Upper lobe of left lung (tissue), 4 donors: ENCODE measurements at regions not wholly inside any gene's neighbourhood (a gene's known extent, or its start where the extent isn't known, plus 50 kb on each side); places are given as distances from the start of the nearest gene placed in this dataset.

Source experiments
- EP300 ChIP-seq, 4 donors: sonication (generic); formaldehyde crosslinking; IDR thresholded peaks; one replicate each; pipeline ENCODE4 v1.5.1; 2017; ENCODE audit warnings: antibody characterized with exemption in 4 of 4, control low read depth in 2 of 4
- POLR2A ChIP-seq, 4 donors: fragments of 450-650 bp; IDR thresholded peaks; one replicate each; pipeline ENCODE4 v1.5.1; 2016 to 2017; ENCODE audit warnings: antibody characterized with exemption in 4 of 4, mild to moderate bottlenecking in 2 of 4
- POLR2AphosphoS5 ChIP-seq, 2 donors: sonication (generic); formaldehyde crosslinking; IDR thresholded peaks; one replicate each; pipeline ENCODE4 v1.5.1; 2017; ENCODE audit warnings: antibody characterized with exemption in 2 of 2
- TF ChIP-seq, protein P1 (sequence below), 6 experiments: fragments of 450-650 bp in 4 of 6; fragments of 200-600 bp in 2 of 6; sonication (generic) in 2 of 6; IDR thresholded peaks; one replicate each; pipeline ENCODE4 v1.5.1; 2016 to 2019; ENCODE audit warnings: antibody characterized with exemption in 6 of 6

GRCh38 chr6:6744551-6744950, 156.0 kb downstream of the LY86 start:
- TF ChIP-seq EP300 (IDR thresholded peaks at IDR 0.05) (no peak), POLR2A (IDR thresholded peaks at IDR 0.05) (no peak), POLR2AphosphoS5 (IDR thresholded peaks at IDR 0.05) (no peak)
- TF ChIP-seq, protein P1, sequence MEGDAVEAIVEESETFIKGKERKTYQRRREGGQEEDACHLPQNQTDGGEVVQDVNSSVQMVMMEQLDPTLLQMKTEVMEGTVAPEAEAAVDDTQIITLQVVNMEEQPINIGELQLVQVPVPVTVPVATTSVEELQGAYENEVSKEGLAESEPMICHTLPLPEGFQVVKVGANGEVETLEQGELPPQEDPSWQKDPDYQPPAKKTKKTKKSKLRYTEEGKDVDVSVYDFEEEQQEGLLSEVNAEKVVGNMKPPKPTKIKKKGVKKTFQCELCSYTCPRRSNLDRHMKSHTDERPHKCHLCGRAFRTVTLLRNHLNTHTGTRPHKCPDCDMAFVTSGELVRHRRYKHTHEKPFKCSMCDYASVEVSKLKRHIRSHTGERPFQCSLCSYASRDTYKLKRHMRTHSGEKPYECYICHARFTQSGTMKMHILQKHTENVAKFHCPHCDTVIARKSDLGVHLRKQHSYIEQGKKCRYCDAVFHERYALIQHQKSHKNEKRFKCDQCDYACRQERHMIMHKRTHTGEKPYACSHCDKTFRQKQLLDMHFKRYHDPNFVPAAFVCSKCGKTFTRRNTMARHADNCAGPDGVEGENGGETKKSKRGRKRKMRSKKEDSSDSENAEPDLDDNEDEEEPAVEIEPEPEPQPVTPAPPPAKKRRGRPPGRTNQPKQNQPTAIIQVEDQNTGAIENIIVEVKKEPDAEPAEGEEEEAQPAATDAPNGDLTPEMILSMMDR (IDR thresholded peaks at IDR 0.05): no peak
